A673 (cell line): ENCODE measurements at regions not wholly inside any gene's neighbourhood (a gene's known extent, or its start where the extent isn't known, plus 50 kb on each side); places are given as distances from the start of the nearest gene placed in this dataset.

Source experiments
- BruUV-seq: library from RNA; stranded (reverse); fragments of 400-500 nt; replicated peaks from 2 replicates; lab custom pipeline; 2021; lab: Mats Ljungman, UMichigan
- CTCF ChIA-PET: fragments of 300-600 bp; sonication (Branson Sonifier 250); formaldehyde crosslinking; loops from one replicate; lab custom pipeline; 2022; ENCODE audit warnings: antibody characterized with exemption; lab: Charles Lee
- POLR2A ChIA-PET: fragments of 300-600 bp; sonication (Branson Sonifier 250); formaldehyde crosslinking; loops from one replicate; lab custom pipeline; 2022; ENCODE audit warnings: antibody characterized with exemption; ENCODE audit not compliant: low non-redundant PET; lab: Charles Lee
- DNase-seq: peaks from one replicate; pipeline ENCODE4 v3.0.0-alpha.2; 2015; ENCODE audit warnings: low spot score
- H3K27ac ChIP-seq: fragments of 200-600 bp; sonication (generic); 2 replicates; pipeline ENCODE4 v1.5.1; 2016; ENCODE audit warnings: mixed run types, low read depth, mild to moderate bottlenecking, mixed read lengths, antibody characterized with exemption, low read length; ENCODE audit not compliant: poor library complexity, severe bottlenecking
- H3K27me3 ChIP-seq: fragments of 200-600 bp; sonication (generic); replicated peaks from 2 replicates; pipeline ENCODE4 v1.6.1; 2017; ENCODE audit warnings: mixed run types, low read depth, mild to moderate bottlenecking, mixed read lengths, antibody characterized with exemption, low read length; ENCODE audit not compliant: insufficient read depth, poor library complexity
- H3K36me3 ChIP-seq: fragments of 200-600 bp; sonication (generic); 2 replicates; pipeline ENCODE4 v1.6.1; 2016; ENCODE audit warnings: mixed run types, mild to moderate bottlenecking, mixed read lengths, antibody characterized with exemption, low read length; ENCODE audit not compliant: insufficient read depth, poor library complexity, severe bottlenecking
- H3K4me1 ChIP-seq: fragments of 200-600 bp; sonication (generic); 2 replicates; pipeline ENCODE4 v1.6.1; 2017; ENCODE audit warnings: mixed run types, mild to moderate bottlenecking, mixed read lengths, antibody characterized with exemption, low read length; ENCODE audit not compliant: insufficient read depth, poor library complexity, severe bottlenecking
- H3K4me3 ChIP-seq: fragments of 200-600 bp; sonication (generic); 2 replicates; pipeline ENCODE4 v1.5.1; 2016; ENCODE audit warnings: low read depth, mixed run types, mild to moderate bottlenecking, mixed read lengths, low read length; ENCODE audit not compliant: poor library complexity, severe bottlenecking
- H3K9me3 ChIP-seq: fragments of 200-600 bp; sonication (generic); 2 replicates; pipeline ENCODE4 v1.6.1; 2016; ENCODE audit warnings: mixed run types, low read depth, mild to moderate bottlenecking, mixed read lengths, antibody characterized with exemption, low read length; ENCODE audit not compliant: poor library complexity, severe bottlenecking
- EZH2 ChIP-seq: fragments of 200-600 bp; sonication (generic); IDR thresholded peaks from 2 replicates; pipeline ENCODE4 v1.6.1; 2017; ENCODE audit warnings: borderline replicate concordance, low read depth, mild to moderate bottlenecking, mixed read lengths, antibody characterized with exemption, low read length; ENCODE audit not compliant: poor library complexity, severe bottlenecking
- intact Hi-C: fragments of 100-400 bp; cut with micrococcal nuclease; formaldehyde crosslinking; loops from one replicate; pipeline ENCODE4 v1.10.0; 2022; ENCODE audit not compliant: unreplicated experiment
- TF ChIP-seq, protein P1 (sequence below): fragments of 300-800, 200-600 bp; sonication (generic); conservative IDR thresholded peaks from 2 replicates; pipeline ENCODE4 v1.5.1; 2017; ENCODE audit warnings: low read depth, mild to moderate bottlenecking, antibody characterized with exemption, low read length, moderate library complexity, mixed read lengths

DNA sequence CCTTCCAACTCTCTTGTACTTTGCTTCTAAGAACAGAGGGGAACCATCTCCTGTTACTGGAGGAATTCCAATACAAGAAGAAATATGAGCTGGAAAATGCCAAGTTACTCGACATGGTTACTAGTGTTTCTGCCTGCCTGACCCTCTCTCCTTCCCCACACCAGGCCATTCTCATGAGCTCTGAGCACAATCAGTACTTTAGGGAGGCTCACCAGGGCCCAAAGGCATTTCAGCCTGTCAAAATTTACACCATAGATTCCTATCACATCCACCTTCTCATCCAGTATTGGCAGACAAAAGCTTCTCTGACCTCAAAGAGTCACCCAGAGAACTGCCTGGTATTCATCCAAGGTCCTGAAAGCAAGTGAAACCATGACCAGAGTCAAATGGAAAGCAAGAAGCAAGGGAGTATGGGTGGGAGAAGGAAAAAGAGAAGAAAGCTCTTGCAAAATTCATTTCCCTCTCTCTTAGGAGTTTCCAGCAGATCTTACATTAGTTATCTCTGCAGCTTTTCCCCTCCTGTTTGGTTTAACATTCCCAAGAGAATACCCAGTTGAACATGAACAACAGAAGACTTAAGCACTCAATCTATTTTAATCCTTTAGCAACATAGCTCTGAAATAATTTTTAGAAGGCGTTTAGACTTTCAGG is 58.7 kb upstream of the NCAM1 start:
- H3K9me3 ChIP-seq = no peaks in the 10 kb centered on the region
- TF ChIP-seq EZH2 = no peak
- no TSS peak for BruUV-seq
- DNase-seq = peak; percentile 71
- H3K4me3 ChIP-seq = no peak overlapping the region
- intact Hi-C loops = no loop called here
- ChIA-PET CTCF (interaction anchor here (1.0 kb wide), 1 partner anchor 387 kb away, joined by 3 read pairs; no protein-coding TSS in a partner anchor), POLR2A (interaction anchor here (0.6 kb wide), 1 partner anchor 248 kb away, joined by 3 read pairs; no protein-coding TSS in a partner anchor)
- no peaks in the 10 kb centered on the region for H3K36me3 ChIP-seq
- peaks cover 20% of the 10 kb centered on the region for H3K4me1 ChIP-seq
- no peaks in the 10 kb centered on the region for H3K27me3 ChIP-seq
- no peak overlapping the region for H3K27ac ChIP-seq

DNA sequence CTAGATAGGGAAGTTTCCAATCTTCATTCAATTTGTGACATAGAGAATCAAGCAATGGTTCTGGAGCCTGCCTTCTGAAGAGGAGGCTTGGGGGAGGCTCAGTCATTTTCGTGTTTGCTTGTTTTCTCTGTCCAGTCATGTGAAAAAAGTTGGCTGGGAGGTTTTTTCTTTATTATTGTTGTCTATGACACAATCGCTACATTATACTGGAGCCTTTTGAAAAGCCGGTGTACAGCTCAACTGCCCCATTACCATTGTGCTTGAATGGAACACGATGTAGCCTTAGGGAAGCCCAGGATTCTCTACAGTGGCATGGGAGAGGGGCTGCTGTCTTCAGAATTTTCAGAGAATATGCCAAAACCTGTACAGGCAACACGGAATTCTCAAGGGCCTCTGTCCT is 57.9 kb upstream of the NCAM1 start:
- no peak overlapping the region for H3K27ac ChIP-seq
- H3K9me3 ChIP-seq = no peaks in the 10 kb centered on the region
- TF ChIP-seq, protein P1, sequence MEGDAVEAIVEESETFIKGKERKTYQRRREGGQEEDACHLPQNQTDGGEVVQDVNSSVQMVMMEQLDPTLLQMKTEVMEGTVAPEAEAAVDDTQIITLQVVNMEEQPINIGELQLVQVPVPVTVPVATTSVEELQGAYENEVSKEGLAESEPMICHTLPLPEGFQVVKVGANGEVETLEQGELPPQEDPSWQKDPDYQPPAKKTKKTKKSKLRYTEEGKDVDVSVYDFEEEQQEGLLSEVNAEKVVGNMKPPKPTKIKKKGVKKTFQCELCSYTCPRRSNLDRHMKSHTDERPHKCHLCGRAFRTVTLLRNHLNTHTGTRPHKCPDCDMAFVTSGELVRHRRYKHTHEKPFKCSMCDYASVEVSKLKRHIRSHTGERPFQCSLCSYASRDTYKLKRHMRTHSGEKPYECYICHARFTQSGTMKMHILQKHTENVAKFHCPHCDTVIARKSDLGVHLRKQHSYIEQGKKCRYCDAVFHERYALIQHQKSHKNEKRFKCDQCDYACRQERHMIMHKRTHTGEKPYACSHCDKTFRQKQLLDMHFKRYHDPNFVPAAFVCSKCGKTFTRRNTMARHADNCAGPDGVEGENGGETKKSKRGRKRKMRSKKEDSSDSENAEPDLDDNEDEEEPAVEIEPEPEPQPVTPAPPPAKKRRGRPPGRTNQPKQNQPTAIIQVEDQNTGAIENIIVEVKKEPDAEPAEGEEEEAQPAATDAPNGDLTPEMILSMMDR = no peak
- no peak for TF ChIP-seq EZH2
- H3K27me3 ChIP-seq = peaks cover 8% of the 10 kb centered on the region
- intact Hi-C loops = no loop called here
- no TSS peak for BruUV-seq
- H3K4me3 ChIP-seq = no peak overlapping the region
- ChIA-PET CTCF (interaction anchor here (1.0 kb wide), 1 partner anchor 386 kb away, joined by 3 read pairs; no protein-coding TSS in a partner anchor), POLR2A (no interaction called here)
- no peak for DNase-seq
- H3K4me1 ChIP-seq = peaks cover 20% of the 10 kb centered on the region
- H3K36me3 ChIP-seq = no peaks in the 10 kb centered on the region

DNA sequence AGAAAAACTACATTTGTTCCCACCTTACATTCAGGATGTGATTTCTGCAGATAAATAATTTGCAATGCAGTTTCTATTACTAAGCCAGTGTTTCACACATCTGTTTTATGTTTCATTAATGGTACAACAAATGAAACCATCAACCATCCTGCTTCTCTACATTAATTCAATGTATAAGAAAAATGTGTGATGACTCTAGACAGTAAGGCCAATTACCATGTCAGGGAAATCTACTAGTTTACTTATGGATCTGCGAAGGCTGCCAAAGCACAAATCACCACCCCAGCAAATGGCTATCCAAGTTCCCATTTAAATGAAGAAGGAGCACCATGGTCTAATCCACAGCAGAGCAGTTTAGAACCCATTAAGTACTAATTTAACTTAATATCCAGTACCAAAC is 50.1 kb upstream of the NCAM1 start:
- ChIA-PET POLR2A (no interaction called here), CTCF (no interaction called here)
- Histone ChIP-seq H3K36me3 (no peaks in the 10 kb centered on the region), H3K4me3 (no peak overlapping the region), H3K9me3 (no peaks in the 10 kb centered on the region), H3K27me3 (peaks cover 15% of the 10 kb centered on the region), H3K4me1 (no peaks in the 10 kb centered on the region), H3K27ac (no peak overlapping the region)
- intact Hi-C loops = no loop called here
- TF ChIP-seq EZH2 = no peak
- TF ChIP-seq, protein P1 = no peak
- no TSS peak for BruUV-seq
- no peak for DNase-seq
